HG03196 (cell line): ENCODE measurements at regions not wholly inside any gene's neighbourhood (a gene's known extent, or its start where the extent isn't known, plus 50 kb on each side); places are given as distances from the start of the nearest gene placed in this dataset.

Experiments
- ATAC-seq: cut with Tn5 transposase; IDR thresholded peaks from one replicate; pipeline ENCODE4 v1.9.1; 2021; ENCODE audit not compliant: unreplicated experiment

DNA sequence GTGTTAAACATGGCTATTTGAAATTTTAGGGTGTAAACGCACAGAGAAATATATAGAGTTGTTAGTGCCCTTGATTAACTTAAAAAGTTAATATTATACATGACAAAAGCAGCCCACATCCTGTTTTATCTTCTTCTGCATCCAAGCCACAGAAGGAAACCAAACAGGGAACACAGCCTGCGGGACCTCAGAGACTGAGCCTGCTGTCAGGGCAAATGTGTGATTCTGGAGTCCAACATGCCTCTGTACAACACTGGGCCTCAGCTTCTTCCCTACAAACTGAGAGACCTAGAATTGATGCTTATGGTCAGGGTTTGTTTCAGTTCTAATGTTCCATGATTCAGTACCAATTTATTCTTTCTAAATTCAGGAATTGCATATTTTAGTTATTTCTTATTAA is 404.7 kb downstream of the FBXO15 start:
- ATAC-seq = no peak

GRCh38 chr18:73741946-73742345 is 405.7 kb downstream of the FBXO15 start:
- no peak for ATAC-seq

DNA sequence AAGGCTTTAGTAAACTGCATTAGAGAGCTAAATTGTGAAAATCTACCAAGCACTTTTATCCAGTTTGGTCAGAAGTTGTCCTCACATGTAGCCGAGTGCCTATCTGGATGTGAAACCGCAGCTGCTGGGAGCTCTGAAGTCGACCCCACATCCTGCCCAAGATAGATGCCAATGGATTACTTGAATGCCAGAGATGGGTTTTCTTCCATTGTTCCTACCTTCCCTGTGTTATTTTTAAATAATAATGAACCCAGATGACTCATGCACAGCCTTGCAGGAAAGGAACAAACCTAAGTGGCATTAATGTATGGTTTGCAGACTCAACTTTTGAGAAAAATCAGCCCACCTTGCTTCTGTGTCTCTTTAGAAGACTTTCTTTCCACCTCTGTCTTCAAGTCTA is 408.5 kb downstream of the FBXO15 start:
- no peak for ATAC-seq

DNA sequence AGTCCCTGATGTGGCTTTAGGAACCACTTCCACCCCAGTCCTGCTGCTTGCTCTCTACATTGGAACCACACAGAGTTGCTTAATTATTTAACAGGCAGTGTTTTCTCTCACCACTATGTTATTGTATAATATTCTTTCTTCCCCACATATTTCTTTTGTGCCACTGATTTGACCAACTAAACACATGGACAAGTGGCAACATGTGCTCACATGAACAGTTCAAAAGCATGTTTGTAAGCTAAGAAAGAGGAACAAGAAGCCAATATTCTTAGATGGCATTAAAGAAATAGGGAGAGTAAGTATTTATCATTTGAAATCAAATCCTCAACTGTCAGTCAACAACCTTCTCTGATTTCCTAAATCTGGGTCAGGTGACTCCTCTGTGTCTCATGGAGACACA is 409.6 kb downstream of the FBXO15 start:
- no peak for ATAC-seq

DNA sequence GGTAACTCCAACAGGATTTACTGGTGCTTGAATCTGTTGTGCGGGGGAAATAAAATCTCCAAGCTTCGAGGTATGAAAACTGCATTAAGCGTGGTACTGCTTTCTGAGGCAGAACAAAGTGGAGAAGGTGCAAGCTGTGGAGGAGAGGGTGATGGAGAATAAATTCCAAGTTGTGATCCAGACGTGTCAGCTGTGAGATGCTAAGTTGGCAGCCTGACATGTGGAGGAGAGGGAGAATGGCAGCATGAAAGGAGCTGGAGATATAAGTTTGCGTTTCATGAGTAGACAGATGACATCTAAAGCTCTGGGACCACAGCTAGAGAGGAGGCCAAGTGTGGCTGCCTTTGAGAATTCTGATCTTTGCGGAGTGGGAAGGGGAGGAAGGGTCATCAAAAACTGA is 411.8 kb downstream of the FBXO15 start:
- no peak for ATAC-seq

- ATAC-seq = no peak
These were observed 413.8 kb downstream of the FBXO15 start for GRCh38 chr18:73733806-73734314.

DNA sequence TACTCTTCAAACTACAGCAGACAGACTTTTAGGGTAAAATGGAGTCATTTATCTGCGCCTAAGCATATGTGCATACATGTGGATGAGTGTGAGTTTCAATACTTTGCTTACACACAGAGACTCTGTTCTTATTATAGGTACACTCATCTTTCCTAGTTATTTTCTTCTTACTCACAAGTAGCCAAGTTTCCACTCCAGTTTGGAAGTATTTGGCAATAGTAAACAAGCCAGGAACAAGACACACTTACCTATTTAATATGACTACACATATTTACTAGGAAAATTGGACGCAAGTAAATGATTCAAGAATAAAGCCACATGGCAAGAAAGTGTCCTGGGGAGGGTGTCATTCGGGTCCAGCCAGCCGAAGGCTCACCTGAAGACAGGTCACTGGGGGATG is 414.3 kb downstream of the FBXO15 start:
- ATAC-seq = no peak

- no peak for ATAC-seq
These were observed 419.0 kb downstream of the FBXO15 start for GRCh38 chr18:73728657-73729056.

DNA sequence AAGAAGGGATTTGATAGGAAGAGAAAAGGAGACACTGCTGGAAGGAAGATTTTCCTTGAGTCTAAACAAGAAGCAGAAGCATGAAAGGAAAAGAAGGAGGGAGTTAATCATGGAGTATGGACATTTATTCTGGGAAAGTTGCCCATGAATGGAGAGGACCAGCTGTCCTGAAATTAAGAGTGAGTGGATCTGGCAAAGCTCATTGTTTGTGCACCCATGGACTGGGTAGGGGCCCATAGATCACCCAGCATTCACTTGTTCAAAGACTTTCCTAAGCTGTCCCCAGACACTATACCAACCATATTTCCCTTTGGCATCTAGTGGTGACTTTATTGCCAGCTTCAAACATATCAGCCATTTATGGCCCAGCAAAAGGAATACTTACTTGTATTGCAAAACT is 422.7 kb downstream of the FBXO15 start:
- no peak for ATAC-seq

- no peak for ATAC-seq
These were observed 428.0 kb downstream of the FBXO15 start for GRCh38 chr18:73719611-73720010.

DNA sequence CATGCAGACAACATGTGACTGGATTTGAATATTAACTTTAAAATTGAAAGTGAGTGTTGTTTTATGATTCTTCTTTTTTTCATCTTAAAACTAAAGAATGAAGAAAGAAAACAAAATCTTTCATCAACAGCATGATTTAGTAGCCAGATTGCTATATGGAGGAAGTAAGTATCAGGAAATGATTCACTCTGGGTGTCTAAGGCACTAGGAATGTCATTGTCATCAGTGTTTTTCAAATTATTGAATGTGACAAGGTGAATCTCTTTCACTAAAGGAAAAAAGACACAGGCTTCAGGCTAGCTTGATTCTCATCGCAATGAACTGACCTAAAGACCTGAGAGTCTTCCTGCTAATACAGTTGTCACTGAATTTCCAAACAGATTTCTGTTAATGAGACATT is 430.1 kb downstream of the FBXO15 start:
- no peak for ATAC-seq

- no peak for ATAC-seq
These were observed 432.4 kb downstream of the FBXO15 start for GRCh38 chr18:73715210-73715670.

DNA sequence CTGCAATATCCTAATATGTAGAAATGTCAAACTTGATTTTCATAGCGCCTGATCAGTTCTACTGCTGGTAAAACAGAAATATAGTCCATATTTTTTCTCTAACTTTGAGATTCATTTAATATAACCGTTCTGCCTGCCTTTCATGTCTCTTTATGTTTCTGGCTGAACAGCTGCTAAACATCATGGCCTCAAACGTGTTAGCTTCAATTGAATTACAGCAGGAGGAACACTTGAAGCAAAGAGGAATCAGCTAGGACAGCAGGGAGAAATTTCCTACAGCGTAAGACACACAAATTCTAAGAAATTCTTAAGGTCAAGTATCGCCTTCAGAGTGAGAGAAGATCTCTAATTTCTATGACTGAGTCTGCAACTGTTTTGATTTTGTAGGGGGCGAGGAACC is 433.2 kb downstream of the FBXO15 start:
- no peak for ATAC-seq

GRCh38 chr18:73711256-73711655 is 436.4 kb downstream of the FBXO15 start:
- no peak for ATAC-seq

- no peak for ATAC-seq
These were observed 439.0 kb downstream of the FBXO15 start for GRCh38 chr18:73708591-73708990.

DNA sequence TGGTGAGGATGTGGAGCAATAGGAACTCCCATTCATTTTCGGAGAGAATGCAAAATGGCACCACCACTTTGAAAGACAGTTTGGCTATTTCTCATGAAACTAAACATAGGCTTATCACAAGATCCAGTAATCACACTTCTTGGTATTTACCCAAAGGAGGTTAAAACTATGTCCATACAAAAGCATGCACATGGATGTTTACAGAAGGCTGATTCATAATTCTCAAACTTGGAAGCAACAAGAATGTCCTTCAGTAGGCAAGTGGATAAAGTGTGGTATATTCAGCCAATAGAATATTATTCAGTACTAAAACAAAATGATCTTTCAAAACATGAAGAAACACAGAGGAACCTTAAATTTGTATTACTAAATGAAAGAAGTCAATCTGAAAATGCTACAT is 440.6 kb downstream of the FBXO15 start:
- ATAC-seq = no peak

DNA sequence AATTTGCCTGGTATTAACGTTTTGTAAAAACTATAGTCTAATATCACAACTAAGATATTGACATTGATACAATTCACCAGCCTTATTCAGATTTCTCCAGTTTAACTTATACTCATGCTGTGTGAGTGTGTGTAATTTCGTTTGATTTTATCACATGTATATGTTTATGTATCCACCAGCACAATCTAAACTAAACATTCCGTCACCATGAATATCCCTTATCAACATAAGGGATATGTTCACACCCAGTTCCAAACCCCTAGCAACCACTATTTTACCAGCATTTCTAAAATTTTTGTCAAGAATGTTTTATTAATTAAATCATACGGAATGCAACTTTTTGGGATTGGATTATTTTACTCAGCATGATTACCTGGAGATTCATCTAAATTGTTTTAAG is 450.3 kb downstream of the FBXO15 start:
- ATAC-seq = no peak

GRCh38 chr18:73696698-73697097 is 450.9 kb downstream of the FBXO15 start:
- no peak for ATAC-seq

GRCh38 chr18:73696171-73696570 is 451.5 kb downstream of the FBXO15 start:
- ATAC-seq = no peak

DNA sequence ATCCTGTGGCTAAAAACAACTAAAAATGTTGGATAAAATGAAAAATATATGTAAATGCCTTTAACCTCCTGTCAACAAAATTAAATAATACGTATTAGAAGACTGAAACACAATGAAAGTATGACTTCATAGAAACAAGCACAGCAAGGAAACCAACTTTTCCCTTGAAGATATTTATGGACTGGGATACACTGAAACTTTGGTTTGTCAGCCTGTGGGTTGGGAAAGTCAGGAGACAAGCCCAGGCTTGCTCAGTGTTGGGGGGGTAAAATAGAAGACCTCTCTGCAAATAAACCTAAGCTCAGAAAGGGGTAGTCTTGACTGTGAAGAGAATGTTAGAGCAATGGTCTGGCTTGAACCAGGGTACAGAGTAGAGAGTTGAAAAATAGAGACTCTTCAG is 454.5 kb downstream of the FBXO15 start:
- ATAC-seq = no peak

- no peak for ATAC-seq
These were observed 456.0 kb downstream of the FBXO15 start for GRCh38 chr18:73691624-73692023.

DNA sequence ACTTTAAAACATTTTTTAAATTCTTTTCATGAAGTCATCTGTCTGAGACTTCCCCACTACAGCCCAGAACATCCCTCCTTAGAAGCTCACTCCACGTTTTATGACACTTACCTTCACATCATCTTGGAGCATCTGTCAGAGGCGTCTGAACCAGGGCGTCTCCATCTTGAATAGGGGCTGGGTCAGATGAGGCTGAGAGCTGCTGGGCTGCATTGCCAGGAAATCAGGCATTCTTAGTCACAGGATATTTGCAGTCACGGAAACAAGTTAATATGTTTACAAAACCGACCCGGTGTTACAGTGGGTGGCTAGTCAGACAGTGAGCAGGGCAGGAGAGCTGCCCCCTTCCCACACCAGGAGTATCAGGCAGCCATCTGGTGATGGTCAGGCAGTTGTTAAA is 456.5 kb downstream of the FBXO15 start:
- no peak for ATAC-seq

- ATAC-seq = no peak
These were observed 457.4 kb downstream of the FBXO15 start for GRCh38 chr18:73690222-73690621.
